HPDE6-E6E7 (cell line): ENCODE measurements at regions not wholly inside any gene's neighbourhood (a gene's known extent, or its start where the extent isn't known, plus 50 kb on each side); places are given as distances from the start of the nearest gene placed in this dataset.
A peak's percentile ranks its signal among the peaks of the same experiment; 100 is the strongest.
"Not testable (repeated sequence)": the region's sequence is repeated elsewhere in the genome, so short reads cannot be mapped to it uniquely, and the experiment has no call there.

Experiments used
- DNase-seq: peaks from one replicate; pipeline ENCODE4 v3.0.0; 2011; ENCODE audit warnings: missing footprints; ENCODE audit errors: extremely low spot score

DNA sequence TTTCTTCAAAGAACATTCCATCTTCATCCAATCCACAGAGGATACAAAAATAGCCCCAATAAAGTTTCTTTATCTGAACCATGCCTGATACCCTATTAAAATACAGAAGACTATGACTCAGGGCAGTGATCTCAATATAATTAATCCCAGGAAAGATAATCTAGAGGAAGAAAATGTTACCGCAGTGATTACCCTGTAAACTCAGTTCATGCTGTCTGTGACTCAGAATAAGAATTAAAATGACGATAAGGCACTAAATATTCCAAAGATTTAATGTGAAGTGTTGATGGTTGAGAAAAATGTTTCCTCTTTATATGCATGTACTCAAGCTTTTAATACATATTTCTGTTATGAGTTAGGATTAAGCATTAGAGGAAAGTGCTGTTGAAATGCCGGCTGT is 88.6 kb upstream of the LYPLAL1 start:
- DNase-seq, result no peak

DNA sequence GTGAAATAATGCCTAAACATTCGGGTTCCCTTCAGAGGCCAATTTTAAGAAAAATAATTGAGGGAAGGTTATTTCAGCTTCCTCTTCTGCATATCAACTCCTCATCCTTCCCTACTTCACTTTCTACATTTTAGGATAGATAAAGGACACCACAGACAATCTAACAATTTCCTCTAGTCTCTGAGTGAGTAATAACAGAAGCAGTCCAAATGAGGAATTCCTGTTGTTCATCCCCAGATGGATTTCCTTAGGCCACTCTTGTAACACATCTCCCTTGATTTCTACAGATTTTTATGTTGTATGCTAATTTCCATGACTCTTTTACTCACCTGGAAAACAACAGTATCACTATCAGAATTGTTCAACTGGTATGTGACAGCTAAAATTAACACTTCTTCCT is 87.7 kb upstream of the LYPLAL1 start:
- DNase-seq, result no peak

DNA sequence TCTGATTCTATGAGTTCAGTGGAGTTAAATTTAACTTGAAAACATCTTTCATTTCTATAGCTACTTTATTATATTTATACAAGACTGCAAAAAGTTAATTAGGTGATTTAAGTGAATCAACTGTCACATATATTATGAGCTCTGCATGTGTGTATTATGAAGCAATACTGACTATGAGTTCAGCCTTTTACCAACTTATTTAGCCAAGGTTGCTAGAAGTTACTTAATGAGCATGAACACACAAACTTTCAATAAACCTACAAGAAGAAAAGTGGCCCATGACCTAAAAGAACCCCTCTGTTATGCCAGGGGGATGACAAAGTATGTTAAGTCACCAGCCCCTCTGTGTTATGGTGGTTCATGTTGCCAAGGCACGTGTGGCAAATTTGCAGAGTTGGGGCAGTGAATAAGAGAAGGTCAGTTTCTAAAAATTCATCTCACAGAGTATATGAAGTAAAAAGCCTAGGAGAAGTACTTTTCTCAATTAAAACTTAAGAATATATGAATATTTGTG is 86.7 kb upstream of the LYPLAL1 start:
- DNase-seq, result no peak

DNA sequence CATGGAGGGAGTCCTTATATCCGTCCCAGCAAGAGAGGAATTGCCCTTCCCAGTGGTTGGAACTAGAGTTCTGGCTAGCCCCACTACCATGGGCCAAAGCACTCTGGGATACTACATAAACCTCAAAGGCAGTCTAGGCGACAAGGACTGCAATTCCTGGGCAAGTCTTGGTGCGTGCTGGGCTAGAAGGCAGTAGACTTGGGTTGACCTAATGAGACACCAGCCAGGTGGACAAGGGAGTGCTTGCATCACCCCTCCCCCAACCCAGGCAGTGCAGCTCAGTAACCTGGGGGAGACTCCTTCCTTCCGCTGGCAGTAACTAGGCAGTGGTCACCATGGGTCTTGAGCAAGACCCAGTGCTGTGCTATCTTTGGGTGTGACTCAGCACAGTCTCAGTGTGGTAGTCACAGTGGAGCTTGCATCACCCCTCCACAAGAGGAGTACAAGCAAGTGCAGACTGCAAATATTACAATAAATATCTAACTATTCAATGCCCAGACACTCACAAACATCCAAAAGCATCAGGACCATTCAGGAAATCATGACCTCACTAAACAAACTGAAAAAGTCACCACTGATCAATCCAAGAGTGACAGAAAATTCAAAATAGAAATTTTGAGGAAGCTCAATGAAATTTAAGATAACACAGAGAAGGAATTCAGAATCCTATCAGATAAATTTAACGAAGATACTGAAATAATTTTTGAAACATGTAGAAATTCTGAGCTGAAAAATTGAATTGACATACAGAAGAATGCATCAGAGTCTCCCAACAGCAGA is 84.7 kb upstream of the LYPLAL1 start:
- peak; percentile 80 for DNase-seq

DNA sequence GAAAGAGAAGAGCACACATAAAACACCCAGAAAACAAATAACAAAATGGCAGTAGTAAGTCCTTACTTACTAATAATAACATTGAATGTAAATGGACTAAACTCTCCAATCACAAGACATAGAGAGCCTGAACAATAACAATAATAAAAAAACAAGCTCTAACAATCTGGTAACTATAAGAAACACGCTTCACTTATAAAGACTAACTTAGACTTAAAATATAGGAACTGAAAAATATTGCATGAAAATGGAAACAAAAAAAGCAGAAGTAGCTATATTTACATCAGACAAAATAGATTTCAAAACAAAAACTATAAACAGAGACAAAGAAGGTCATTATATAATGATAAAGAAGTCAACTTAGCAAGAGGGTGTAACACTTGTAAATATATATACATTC is 83.1 kb upstream of the LYPLAL1 start:
- no peak for DNase-seq

GRCh38 chr1:219092206-219092605 is 81.5 kb upstream of the LYPLAL1 start:
- DNase-seq, result no peak

DNA sequence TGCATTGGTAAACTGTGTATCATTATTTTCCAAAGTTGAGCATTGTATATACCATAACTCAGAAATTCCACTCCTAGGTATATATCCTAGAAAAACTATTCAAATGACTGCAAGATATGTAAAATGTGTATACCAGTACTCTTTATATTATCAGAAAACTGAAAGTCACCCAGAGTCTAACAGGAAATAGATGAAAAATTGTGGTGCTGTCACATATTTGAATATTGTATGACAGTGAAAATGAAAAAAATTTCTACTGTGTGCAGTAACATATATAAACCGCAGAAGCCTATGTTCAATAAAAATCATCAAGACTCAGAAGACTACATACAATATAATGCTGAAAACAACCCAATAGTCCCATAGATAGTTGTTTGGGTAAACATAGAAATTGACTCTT is 74.4 kb upstream of the LYPLAL1 start:
- no peak for DNase-seq

DNA sequence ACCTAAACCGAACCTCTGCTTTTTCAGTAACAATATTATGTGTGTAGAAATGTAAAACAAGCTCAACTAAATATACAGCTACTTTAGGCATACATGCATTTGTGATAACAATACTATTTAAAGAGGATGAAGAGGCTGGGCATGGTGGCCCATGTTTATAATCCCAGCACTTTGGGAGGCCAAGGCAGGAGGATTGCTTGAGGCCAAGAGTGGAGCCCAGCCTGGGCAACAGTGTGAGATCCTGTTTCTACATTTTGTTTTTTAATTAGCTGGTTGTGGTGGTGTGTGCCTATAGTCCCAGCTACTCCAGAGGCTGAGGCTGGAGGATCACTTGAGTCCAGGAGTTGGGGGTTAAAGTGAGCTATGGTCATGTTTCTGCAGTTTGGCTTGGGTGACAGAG is 73.6 kb upstream of the LYPLAL1 start:
- DNase-seq, result no peak

GRCh38 chr1:219102466-219102865 is 71.2 kb upstream of the LYPLAL1 start:
- not testable (repeated sequence) for DNase-seq

GRCh38 chr1:219105893-219106292 is 67.8 kb upstream of the LYPLAL1 start:
- no peak for DNase-seq

- no peak for DNase-seq
Observed at GRCh38 chr1:219109424-219110018, 64.2 kb upstream of the LYPLAL1 start.

GRCh38 chr1:219113261-219113660 is 60.4 kb upstream of the LYPLAL1 start:
- no peak for DNase-seq

DNA sequence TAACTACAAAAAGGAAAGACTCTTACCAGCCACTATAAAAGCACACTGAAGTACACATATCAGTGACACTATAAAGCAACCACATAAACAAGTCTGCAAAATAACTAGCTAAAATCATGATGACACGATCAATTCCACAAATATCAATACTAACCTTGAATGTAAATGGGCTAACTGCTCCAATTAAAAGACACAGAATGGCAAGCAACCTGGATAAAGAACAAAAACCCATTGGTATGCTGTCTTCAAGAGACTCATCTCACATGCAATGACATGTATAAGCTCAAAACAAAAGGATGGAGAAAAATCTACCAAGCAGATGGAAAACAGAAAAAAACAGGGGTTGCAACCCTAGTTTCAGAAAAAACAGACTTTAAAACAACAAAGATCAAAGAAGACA is 59.7 kb upstream of the LYPLAL1 start:
- no peak for DNase-seq

GRCh38 chr1:219119839-219120238 is 53.8 kb upstream of the LYPLAL1 start:
- DNase-seq, result no peak

GRCh38 chr1:219120624-219121544 is 52.8 kb upstream of the LYPLAL1 start:
- DNase-seq, result no peak

- no peak for DNase-seq
Observed at GRCh38 chr1:219121679-219122078, 52.0 kb upstream of the LYPLAL1 start.

DNA sequence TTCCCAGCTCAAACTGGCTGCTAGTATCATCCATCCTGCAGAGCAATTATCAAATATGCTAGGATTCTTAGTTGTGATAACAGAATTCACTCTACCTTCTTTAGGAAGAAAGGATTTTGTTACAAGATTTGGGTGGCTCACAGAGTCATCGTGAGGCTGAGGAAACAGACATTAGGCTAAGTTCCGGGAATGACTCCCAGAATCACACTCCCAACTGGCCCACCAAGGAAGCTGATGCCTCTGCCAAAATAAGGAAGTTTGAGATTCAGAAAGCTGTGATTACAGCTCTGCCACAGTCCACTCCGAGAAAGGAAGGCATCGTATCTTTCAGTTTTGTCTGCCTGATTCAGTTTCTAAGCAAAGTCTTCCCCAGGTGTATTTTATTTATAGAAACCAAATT is 50.6 kb upstream of the LYPLAL1 start:
- DNase-seq, result no peak
